Activated T-cell treated with anti-CD3 and anti-CD28 coated beads, Interleukin-2, amount 50 U/mL, for 72 hours (primary cell): ENCODE measurements at regions not wholly inside any gene's neighbourhood (a gene's known extent, or its start where the extent isn't known, plus 50 kb on each side); places are given as distances from the start of the nearest gene placed in this dataset.
A peak's percentile ranks its signal among the peaks of the same experiment; 100 is the strongest.

Experiments used
- ATAC-seq, 2 donors: fragments of 150-1000 bp; cut with Tn5 transposase; replicated peaks in 1 of 2; 2 replicates each; pipeline ENCODE4 v1.10.0; 2021; ENCODE audit warnings: moderate library complexity in 2 of 2, mild to moderate bottlenecking in 1 of 2
- DNase-seq, 2 donors: peaks; one replicate each; pipeline ENCODE4 v3.0.0; 2021 to 2022; ENCODE audit warnings: mixed read lengths in 1 of 2
- H3K27ac Mint-ChIP-seq: one replicate; pipeline ENCODE4 v1.8.0; 2022; ENCODE audit warnings: mild to moderate bottlenecking, moderate library complexity, mixed read lengths
- H3K27me3 Mint-ChIP-seq: one replicate; pipeline ENCODE4 v1.8.0; 2022; ENCODE audit warnings: low read depth, mixed read lengths
- H3K36me3 Mint-ChIP-seq, 2 donors: one replicate each; pipeline ENCODE4 v1.8.0; 2022; ENCODE audit warnings: mixed read lengths in 2 of 2, mild to moderate bottlenecking in 1 of 2; ENCODE audit not compliant: insufficient read depth in 2 of 2
- H3K4me1 Mint-ChIP-seq: one replicate; pipeline ENCODE4 v1.8.0; 2022; ENCODE audit warnings: low read depth, mixed read lengths
- H3K4me3 Mint-ChIP-seq, 2 donors: one replicate each; pipeline ENCODE4 v1.8.0; 2022; ENCODE audit warnings: mild to moderate bottlenecking in 2 of 2, mixed read lengths in 2 of 2, moderate library complexity in 2 of 2
- H3K9me3 Mint-ChIP-seq, 2 donors: one replicate each; pipeline ENCODE4 v1.8.0; 2022; ENCODE audit warnings: mixed read lengths in 2 of 2

- Mint-ChIP-seq H3K4me1 (no peaks in the 10 kb centered on the region), H3K36me3 (no peaks in the 10 kb centered on the region), H3K27ac (no peak overlapping the region), H3K9me3 (no peaks in the 10 kb centered on the region), H3K27me3 (peaks cover 13% of the 10 kb centered on the region), H3K4me3 (no peak overlapping the region)
- no peak for DNase-seq
- ATAC-seq, result no peak
Measured at GRCh38 chr1:219817914-219818313, 110.4 kb downstream of the SLC30A10 start.

- Mint-ChIP-seq H3K9me3 (no peaks in the 10 kb centered on the region), H3K27ac (no peak overlapping the region)
Measured at GRCh38 chr1:219813294-219813693, 115.1 kb downstream of the SLC30A10 start.

GRCh38 chr1:219812491-219813203 is 115.7 kb downstream of the SLC30A10 start:
- H3K36me3 Mint-ChIP-seq, result no peaks in the 10 kb centered on the region
- H3K27me3 Mint-ChIP-seq, result peaks cover 22% of the 10 kb centered on the region
- no peak overlapping the region for H3K4me3 Mint-ChIP-seq
- H3K4me1 Mint-ChIP-seq, result no peaks in the 10 kb centered on the region
- no peak overlapping the region for H3K27ac Mint-ChIP-seq
- H3K9me3 Mint-ChIP-seq, result no peaks in the 10 kb centered on the region
- ATAC-seq (peak; percentile 39 to 44), DNase-seq (peak; percentile 3 to 7)

More at GRCh38 chr1:219813294-219813693, 115.1 kb downstream of the SLC30A10 start:
- H3K27me3 Mint-ChIP-seq, result peaks cover 22% of the 10 kb centered on the region
- DNase-seq, result no peak
- no peaks in the 10 kb centered on the region for H3K4me1 Mint-ChIP-seq
- no peak for ATAC-seq
- no peaks in the 10 kb centered on the region for H3K36me3 Mint-ChIP-seq
- H3K4me3 Mint-ChIP-seq, result no peak overlapping the region

GRCh38 chr1:219812086-219812485 is 116.3 kb downstream of the SLC30A10 start:
- ATAC-seq (no peak), DNase-seq (no peak)
- Mint-ChIP-seq H3K9me3 (no peaks in the 10 kb centered on the region), H3K36me3 (no peaks in the 10 kb centered on the region), H3K4me3 (no peak overlapping the region), H3K4me1 (no peaks in the 10 kb centered on the region), H3K27ac (no peak overlapping the region), H3K27me3 (peaks cover 20% of the 10 kb centered on the region)

- no peak for ATAC-seq
- Mint-ChIP-seq H3K27ac (no peak overlapping the region), H3K4me1 (no peaks in the 10 kb centered on the region), H3K36me3 (no peaks in the 10 kb centered on the region), H3K27me3 (peaks cover 28% of the 10 kb centered on the region), H3K9me3 (no peaks in the 10 kb centered on the region), H3K4me3 (no peak overlapping the region)
- DNase-seq, result no peak
Measured at GRCh38 chr1:219810451-219810850, 117.9 kb downstream of the SLC30A10 start.

- H3K27ac Mint-ChIP-seq, result no peak overlapping the region
- DNase-seq, result no peak
- no peaks in the 10 kb centered on the region for H3K36me3 Mint-ChIP-seq
- H3K4me1 Mint-ChIP-seq, result no peaks in the 10 kb centered on the region
- H3K27me3 Mint-ChIP-seq, result peaks cover 22% of the 10 kb centered on the region
- no peaks in the 10 kb centered on the region for H3K9me3 Mint-ChIP-seq
- no peak for ATAC-seq
- no peak overlapping the region for H3K4me3 Mint-ChIP-seq
Measured at GRCh38 chr1:219808790-219809189, 119.6 kb downstream of the SLC30A10 start.

- H3K9me3 Mint-ChIP-seq, result no peaks in the 10 kb centered on the region
- H3K4me1 Mint-ChIP-seq, result no peaks in the 10 kb centered on the region
- H3K36me3 Mint-ChIP-seq, result no peaks in the 10 kb centered on the region
- DNase-seq (no peak), ATAC-seq (no peak)
- H3K27me3 Mint-ChIP-seq, result peaks cover 21% of the 10 kb centered on the region
- H3K27ac Mint-ChIP-seq, result no peak overlapping the region
- H3K4me3 Mint-ChIP-seq, result no peak overlapping the region
Measured at GRCh38 chr1:219806642-219807041, 121.7 kb downstream of the SLC30A10 start.

- ATAC-seq, result no peak
Measured at GRCh38 chr1:219806020-219806419, 122.3 kb downstream of the SLC30A10 start.

GRCh38 chr1:219805191-219805590 is 123.2 kb downstream of the SLC30A10 start:
- DNase-seq, result no peak
- H3K36me3 Mint-ChIP-seq, result no peaks in the 10 kb centered on the region
- H3K27ac Mint-ChIP-seq, result no peak overlapping the region
- ATAC-seq, result no peak
- no peak overlapping the region for H3K4me3 Mint-ChIP-seq
- H3K4me1 Mint-ChIP-seq, result no peaks in the 10 kb centered on the region
- H3K27me3 Mint-ChIP-seq, result peaks cover 13% of the 10 kb centered on the region
- no peaks in the 10 kb centered on the region for H3K9me3 Mint-ChIP-seq

More at GRCh38 chr1:219806020-219806419, 122.3 kb downstream of the SLC30A10 start:
- no peak overlapping the region for H3K27ac Mint-ChIP-seq
- no peaks in the 10 kb centered on the region for H3K9me3 Mint-ChIP-seq
- no peak for DNase-seq
- no peaks in the 10 kb centered on the region for H3K4me1 Mint-ChIP-seq
- H3K36me3 Mint-ChIP-seq, result no peaks in the 10 kb centered on the region
- H3K4me3 Mint-ChIP-seq, result no peak overlapping the region
- H3K27me3 Mint-ChIP-seq, result peaks cover 15% of the 10 kb centered on the region

GRCh38 chr1:219801156-219801820 is 127.1 kb downstream of the SLC30A10 start:
- Mint-ChIP-seq H3K4me1 (peaks cover 8% of the 10 kb centered on the region), H3K4me3 (no peak overlapping the region), H3K27ac (no peak overlapping the region), H3K36me3 (no peaks in the 10 kb centered on the region), H3K27me3 (peaks cover 4% of the 10 kb centered on the region), H3K9me3 (no peaks in the 10 kb centered on the region)
- ATAC-seq, result no peak
- no peak for DNase-seq

GRCh38 chr1:219798283-219799030 is 129.9 kb downstream of the SLC30A10 start:
- H3K4me3 Mint-ChIP-seq, result no peak overlapping the region
- no peaks in the 10 kb centered on the region for H3K9me3 Mint-ChIP-seq
- DNase-seq (no peak), ATAC-seq (peak; percentile 41 to 42)
- H3K27me3 Mint-ChIP-seq, result no peaks in the 10 kb centered on the region
- peak overlapping the region; percentile 73 for H3K27ac Mint-ChIP-seq
- H3K36me3 Mint-ChIP-seq, result peaks cover 0 to 2% of the 10 kb centered on the region in 2 donors
- H3K4me1 Mint-ChIP-seq, result peaks cover 8% of the 10 kb centered on the region

- Mint-ChIP-seq H3K4me3 (no peak overlapping the region), H3K27ac (no peak overlapping the region), H3K36me3 (peaks cover 0 to 2% of the 10 kb centered on the region in 2 donors), H3K9me3 (peaks cover 0 to under 1% of the 10 kb centered on the region in 2 donors), H3K27me3 (no peaks in the 10 kb centered on the region), H3K4me1 (peaks cover 8% of the 10 kb centered on the region)
- ATAC-seq (no peak), DNase-seq (no peak)
Measured at GRCh38 chr1:219797683-219798082, 130.7 kb downstream of the SLC30A10 start.

- Mint-ChIP-seq H3K27me3 (no peaks in the 10 kb centered on the region), H3K4me1 (peaks cover 8% of the 10 kb centered on the region)
- no peak for ATAC-seq
Measured at GRCh38 chr1:219797009-219797408, 131.3 kb downstream of the SLC30A10 start.

More at GRCh38 chr1:219797009-219797408, 131.3 kb downstream of the SLC30A10 start:
- DNase-seq, result no peak
- peaks cover 0 to 2% of the 10 kb centered on the region in 2 donors for H3K36me3 Mint-ChIP-seq
- H3K9me3 Mint-ChIP-seq, result peaks cover 0 to 1% of the 10 kb centered on the region in 2 donors
- H3K4me3 Mint-ChIP-seq, result no peak overlapping the region
- no peak overlapping the region for H3K27ac Mint-ChIP-seq
